GM12878 (cell line): ENCODE measurements at regions not wholly inside any gene's neighbourhood (a gene's known extent, or its start where the extent isn't known, plus 50 kb on each side); places are given as distances from the start of the nearest gene placed in this dataset.
"Not testable (repeated sequence)": the region's sequence is repeated elsewhere in the genome, so short reads cannot be mapped to it uniquely, and the experiment has no call there.

Experiments
- ATAC-seq: fragments of 200-7000 bp; cut with Tn5 transposase; 3 replicates; pipeline ENCODE4 v1.9.1; 2020; ENCODE audit warnings: mild to moderate bottlenecking, moderate library complexity
- BruUV-seq: library from RNA; stranded (reverse); fragments of 400-500 nt; replicated peaks from 2 replicates; lab custom pipeline; 2021; lab: Mats Ljungman, UMichigan
- CTCF ChIA-PET: fragments of 300-600 bp; sonication (Branson Sonifier 250); formaldehyde crosslinking; extraction: SDS; loops from one replicate; lab custom pipeline; 2021; ENCODE audit warnings: inconsistent platforms; lab: Yijun Ruan, JAX
- POLR2A ChIA-PET: fragments of 350-600 bp; formaldehyde crosslinking; extraction: SDS; loops from one replicate; lab custom pipeline; 2021; ENCODE audit warnings: inconsistent platforms; lab: Charles Lee
- RAD21 ChIA-PET: fragments of 300-600 bp; sonication (Branson Sonifier 250); formaldehyde crosslinking; loops from one replicate; lab custom pipeline; 2023; ENCODE audit warnings: antibody characterized with exemption; ENCODE audit not compliant: unreplicated experiment; lab: Charles Lee
- SMC1A ChIA-PET: fragments of 300-600 bp; sonication (Branson Sonifier 250); formaldehyde crosslinking; loops from one replicate; lab custom pipeline; 2023; ENCODE audit not compliant: unreplicated experiment, uncharacterized antibody; lab: Charles Lee
- DNase-seq: peaks from one replicate; pipeline ENCODE4 v3.0.0-alpha.2; 2011; ENCODE audit warnings: low read depth, low spot score
- FAIRE-seq: peaks from 3 replicates; lab custom pipeline; 2011; peaks lifted over from hg19 to GRCh38; lab: Jason Lieb, UNC
- H2AFZ ChIP-seq: 2 replicates; pipeline ENCODE4 v1.6.0; 2011; ENCODE audit warnings: low read depth, low read length, control low read depth; ENCODE audit not compliant: control insufficient read depth
- H3K27ac ChIP-seq: 2 replicates; pipeline ENCODE4 v1.5.1; 2011; ENCODE audit warnings: control low read depth; ENCODE audit not compliant: control insufficient read depth, insufficient read depth
- H3K27me3 ChIP-seq, 2 experiments: replicated peaks in 1 of 2; 2 replicates each; pipeline versions ENCODE4 v1.6.0 to v1.6.1; 2011; ENCODE audit warnings: low read length in 1 of 2; ENCODE audit not compliant: control insufficient read depth in 2 of 2, insufficient read depth in 2 of 2
- H3K36me3 ChIP-seq, 2 experiments: 2 replicates each; pipeline ENCODE4 v1.5.1; 2011; ENCODE audit warnings: low read length in 1 of 2; ENCODE audit not compliant: control insufficient read depth in 2 of 2, insufficient read depth in 2 of 2
- H3K4me1 ChIP-seq: 2 replicates; pipeline ENCODE4 v1.6.1; 2011; ENCODE audit warnings: mild to moderate bottlenecking, low read length, moderate library complexity, mixed read lengths; ENCODE audit not compliant: control insufficient read depth, insufficient read depth
- H3K4me2 ChIP-seq: 2 replicates; pipeline ENCODE4 v1.6.0; 2011; ENCODE audit warnings: control low read depth; ENCODE audit not compliant: control insufficient read depth, insufficient read depth
- H3K4me3 ChIP-seq: fragments of 200-600 bp; sonication (generic); 2 replicates; pipeline ENCODE4 v1.5.1; 2016
- H3K79me2 ChIP-seq: 2 replicates; pipeline ENCODE4 v1.6.0; 2011; ENCODE audit warnings: low read length; ENCODE audit not compliant: control insufficient read depth, insufficient read depth
- H3K9ac ChIP-seq: 2 replicates; pipeline ENCODE4 v1.8.0; 2011; ENCODE audit warnings: low read length, control low read depth, mixed read lengths; ENCODE audit not compliant: control insufficient read depth, insufficient read depth
- H3K9me3 ChIP-seq: replicated peaks from 3 replicates; pipeline ENCODE4 v1.5.1; 2011; ENCODE audit warnings: mild to moderate bottlenecking, low read length; ENCODE audit not compliant: control insufficient read depth, insufficient read depth
- H4K20me1 ChIP-seq: 2 replicates; pipeline ENCODE4 v1.6.0; 2011; ENCODE audit not compliant: control insufficient read depth, insufficient read depth
- RBBP5 ChIP-seq: fragments of 200-600 bp; sonication (generic); conservative IDR thresholded peaks from 2 replicates; pipeline ENCODE4 v1.6.1; 2016
- ZNF274 ChIP-seq: IDR thresholded peaks from one replicate; pipeline ENCODE4 v1.8.0; 2011; ENCODE audit not compliant: insufficient read length, insufficient read depth
- WGBS: methylation state at CpG from one replicate; pipeline ENCODE4 v1.1.6; 2016; ENCODE audit warnings: low lambda C conversion rate; ENCODE audit not compliant: insufficient replicate concordance, insufficient coverage; ENCODE audit errors: missing lambda C conversion rate; 5-methylcytosine and 5-hydroxymethylcytosine counted together
- in situ Hi-C: fragments of 300-500 bp; cut with MboI; formaldehyde crosslinking; loops from 9 replicates; pipeline ENCODE4 v1.14.3; 2018; ENCODE audit warnings: mixed read lengths
- intact Hi-C: fragments of 100-400 bp; cut with micrococcal nuclease; formaldehyde crosslinking; loops from one replicate; pipeline ENCODE4 v1.14.2; 2022; ENCODE audit not compliant: unreplicated experiment
- TF ChIP-seq, protein P1 (sequence below): fragments of 450-650 bp; IDR thresholded peaks from 2 replicates; pipeline ENCODE4 v1.6.1; 2017; ENCODE audit warnings: mild to moderate bottlenecking
- TF ChIP-seq, protein P2 (sequence below): IDR thresholded peaks from 2 replicates; pipeline ENCODE4 v1.6.1; 2011; ENCODE audit warnings: mild to moderate bottlenecking, low read depth, low read length, moderate library complexity; ENCODE audit not compliant: insufficient replicate concordance

DNA sequence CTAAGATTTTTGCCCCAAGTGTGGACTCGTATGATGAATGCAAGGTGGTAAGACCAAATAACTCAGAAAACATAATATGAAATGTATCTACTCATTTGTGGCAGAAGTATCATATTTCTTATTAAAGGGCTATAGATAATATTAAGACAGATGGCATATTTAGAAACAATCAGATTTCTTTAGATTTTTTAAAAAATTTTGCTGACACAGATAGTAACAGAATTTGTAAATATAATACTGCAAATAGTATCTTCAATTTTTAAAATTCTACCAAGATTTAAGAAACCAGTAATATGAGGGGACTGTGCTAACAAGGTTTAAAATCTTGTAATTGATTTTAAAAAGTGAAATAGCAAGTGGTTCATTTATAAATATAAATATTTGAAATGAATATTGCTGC is 1064.1 kb downstream of the DIPK2A start (continued):
- TF ChIP-seq ZNF274 (no peak), RBBP5 (no peak)
- TF ChIP-seq, protein P1, sequence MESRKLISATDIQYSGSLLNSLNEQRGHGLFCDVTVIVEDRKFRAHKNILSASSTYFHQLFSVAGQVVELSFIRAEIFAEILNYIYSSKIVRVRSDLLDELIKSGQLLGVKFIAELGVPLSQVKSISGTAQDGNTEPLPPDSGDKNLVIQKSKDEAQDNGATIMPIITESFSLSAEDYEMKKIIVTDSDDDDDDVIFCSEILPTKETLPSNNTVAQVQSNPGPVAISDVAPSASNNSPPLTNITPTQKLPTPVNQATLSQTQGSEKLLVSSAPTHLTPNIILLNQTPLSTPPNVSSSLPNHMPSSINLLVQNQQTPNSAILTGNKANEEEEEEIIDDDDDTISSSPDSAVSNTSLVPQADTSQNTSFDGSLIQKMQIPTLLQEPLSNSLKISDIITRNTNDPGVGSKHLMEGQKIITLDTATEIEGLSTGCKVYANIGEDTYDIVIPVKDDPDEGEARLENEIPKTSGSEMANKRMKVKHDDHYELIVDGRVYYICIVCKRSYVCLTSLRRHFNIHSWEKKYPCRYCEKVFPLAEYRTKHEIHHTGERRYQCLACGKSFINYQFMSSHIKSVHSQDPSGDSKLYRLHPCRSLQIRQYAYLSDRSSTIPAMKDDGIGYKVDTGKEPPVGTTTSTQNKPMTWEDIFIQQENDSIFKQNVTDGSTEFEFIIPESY, result no peak
- TF ChIP-seq, protein P2, sequence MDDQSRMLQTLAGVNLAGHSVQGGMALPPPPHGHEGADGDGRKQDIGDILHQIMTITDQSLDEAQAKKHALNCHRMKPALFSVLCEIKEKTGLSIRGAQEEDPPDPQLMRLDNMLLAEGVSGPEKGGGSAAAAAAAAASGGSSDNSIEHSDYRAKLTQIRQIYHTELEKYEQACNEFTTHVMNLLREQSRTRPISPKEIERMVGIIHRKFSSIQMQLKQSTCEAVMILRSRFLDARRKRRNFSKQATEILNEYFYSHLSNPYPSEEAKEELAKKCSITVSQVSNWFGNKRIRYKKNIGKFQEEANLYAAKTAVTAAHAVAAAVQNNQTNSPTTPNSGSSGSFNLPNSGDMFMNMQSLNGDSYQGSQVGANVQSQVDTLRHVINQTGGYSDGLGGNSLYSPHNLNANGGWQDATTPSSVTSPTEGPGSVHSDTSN, result no peak

DNA sequence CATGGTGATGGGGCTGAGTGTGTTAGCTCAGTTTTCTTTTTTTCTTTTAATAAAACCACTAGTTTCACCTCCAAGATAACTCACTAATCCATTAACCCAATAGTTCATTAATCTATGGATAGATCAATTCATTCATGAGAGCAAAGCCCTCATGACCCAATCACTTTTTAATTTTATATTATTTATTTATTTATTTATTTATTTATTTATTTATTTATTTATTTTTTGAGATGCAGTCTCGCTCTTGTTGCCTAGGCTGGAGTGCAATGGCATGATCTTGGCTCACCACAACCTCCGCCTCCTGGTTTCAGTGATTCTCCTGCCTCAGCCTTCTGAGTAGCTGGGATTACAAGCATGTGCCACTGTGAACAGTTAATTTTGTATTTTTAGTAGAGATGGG is 1082.4 kb downstream of the DIPK2A start:
- H3K4me2 ChIP-seq, H4K20me1 ChIP-seq, POLR2A ChIA-PET, H3K79me2 ChIP-seq, H3K36me3 ChIP-seq, BruUV-seq, FAIRE-seq, in situ Hi-C loops, H3K9ac ChIP-seq, CTCF ChIA-PET, H2AFZ ChIP-seq, H3K4me3 ChIP-seq, H3K27ac ChIP-seq, intact Hi-C loops, H3K4me1 ChIP-seq, DNase-seq, SMC1A ChIA-PET, H3K9me3 ChIP-seq, H3K27me3 ChIP-seq, ATAC-seq, RAD21 ChIA-PET: not testable (repeated sequence)
- 46% methylated on average over 2 of the region's 2 CpGs for WGBS
